GM23338 (cell line): ENCODE measurements at regions not wholly inside any gene's neighbourhood (a gene's known extent, or its start where the extent isn't known, plus 50 kb on each side); places are given as distances from the start of the nearest gene placed in this dataset.

ENCODE experiments used
- ATAC-seq: fragments of 200-7000 bp; cut with Tn5 transposase; 3 replicates; pipeline ENCODE4 v1.9.1; 2020
- DNase-seq: peaks from one replicate; pipeline ENCODE4 v3.0.0-alpha.2; 2015; ENCODE audit warnings: low spot score
- H2AFZ ChIP-seq: fragments of 200-600 bp; sonication (generic); 2 replicates; pipeline ENCODE4 v1.8.0; 2016; ENCODE audit warnings: antibody characterized with exemption, mild to moderate bottlenecking, moderate library complexity
- H3F3A ChIP-seq: fragments of 200-600 bp; sonication (generic); replicated peaks from 2 replicates; pipeline ENCODE4 v1.8.0; 2017; ENCODE audit warnings: antibody characterized with exemption, mixed run types, low read depth
- H3K27ac ChIP-seq: fragments of 200-600 bp; sonication (generic); 2 replicates; pipeline ENCODE4 v1.6.1; 2016; ENCODE audit warnings: low read depth
- H3K27me3 ChIP-seq: fragments of 200-600 bp; sonication (generic); 2 replicates; pipeline ENCODE4 v1.8.0; 2016; ENCODE audit warnings: mild to moderate bottlenecking, mixed run types, moderate library complexity; ENCODE audit not compliant: insufficient read depth
- H3K36me3 ChIP-seq: fragments of 200-600 bp; sonication (generic); 2 replicates; pipeline ENCODE4 v1.8.0; 2016; ENCODE audit warnings: mild to moderate bottlenecking; ENCODE audit not compliant: insufficient read depth
- H3K4me1 ChIP-seq: fragments of 200-600 bp; sonication (generic); 2 replicates; pipeline ENCODE4 v1.8.0; 2016; ENCODE audit warnings: mild to moderate bottlenecking, moderate library complexity; ENCODE audit not compliant: insufficient read depth
- H3K4me2 ChIP-seq: fragments of 200-600 bp; sonication (generic); 2 replicates; pipeline ENCODE4 v1.7.1; 2017; ENCODE audit warnings: mixed run types
- H3K4me3 ChIP-seq: fragments of 200-600 bp; sonication (generic); 2 replicates; pipeline ENCODE4 v1.6.1; 2016; ENCODE audit warnings: mixed run types
- H3K79me2 ChIP-seq: fragments of 200-600 bp; sonication (generic); replicated peaks from 2 replicates; pipeline ENCODE4 v1.8.0; 2017; ENCODE audit warnings: mild to moderate bottlenecking; ENCODE audit not compliant: insufficient read depth
- H3K9me2 ChIP-seq: fragments of 200-600 bp; sonication (generic); 2 replicates; pipeline ENCODE4 v1.8.0; 2017; ENCODE audit not compliant: insufficient read depth
- H4K20me1 ChIP-seq: fragments of 200-600 bp; sonication (generic); replicated peaks from 2 replicates; pipeline ENCODE4 v1.8.0; 2017; ENCODE audit warnings: mild to moderate bottlenecking; ENCODE audit not compliant: insufficient read depth
- H3K27ac Mint-ChIP-seq: 2 replicates; pipeline ENCODE4 v1.8.0; 2020; ENCODE audit warnings: inconsistent platforms, mild to moderate bottlenecking, moderate library complexity, mixed read lengths
- H3K27me3 Mint-ChIP-seq: 3 replicates; pipeline ENCODE4 v1.8.0; 2022; ENCODE audit warnings: low read depth, mild to moderate bottlenecking, moderate library complexity, mixed read lengths, inconsistent platforms; ENCODE audit not compliant: insufficient read depth, poor library complexity
- H3K36me3 Mint-ChIP-seq: 3 replicates; pipeline ENCODE4 v1.8.0; 2021; ENCODE audit warnings: low read depth, mild to moderate bottlenecking, inconsistent platforms, moderate library complexity, mixed read lengths
- H3K4me1 Mint-ChIP-seq: 3 replicates; pipeline ENCODE4 v1.8.0; 2020; ENCODE audit warnings: mild to moderate bottlenecking, inconsistent platforms, mixed read lengths
- H3K4me3 Mint-ChIP-seq: 3 replicates; pipeline ENCODE4 v1.8.0; 2021; ENCODE audit warnings: moderate library complexity, mild to moderate bottlenecking, inconsistent platforms, mixed read lengths
- H3K9me3 Mint-ChIP-seq: 3 replicates; pipeline ENCODE4 v1.8.0; 2020; ENCODE audit warnings: moderate library complexity, mild to moderate bottlenecking, inconsistent platforms, mixed read lengths
- CREB1 ChIP-seq: fragments of 250-450 bp; sonication (Bioruptor Pico); IDR thresholded peaks from 2 replicates; pipeline ENCODE4 v1.5.0; 2020; ENCODE audit warnings: low read depth, mild to moderate bottlenecking, moderate library complexity
- CTCF ChIP-seq, 2 experiments: fragments of 200-600 bp in 1 of 2; sonication (generic) in 1 of 2; conservative IDR thresholded peaks; 2 replicates each; pipeline versions ENCODE4 v1.5.1 to v1.6.1; 2016 to 2017; ENCODE audit warnings: antibody characterized with exemption in 2 of 2, low read depth in 2 of 2, mild to moderate bottlenecking in 2 of 2, moderate library complexity in 1 of 2
- EZH2 ChIP-seq: fragments of 200-600 bp; sonication (generic); IDR thresholded peaks from one replicate; pipeline ENCODE4 v1.8.0; 2017; ENCODE audit warnings: antibody characterized with exemption, mild to moderate bottlenecking, low read depth; ENCODE audit not compliant: unreplicated experiment
- EZH2phosphoT487 ChIP-seq: fragments of 200-600 bp; sonication (generic); IDR thresholded peaks from one replicate; pipeline ENCODE4 v1.8.1; 2018; ENCODE audit warnings: antibody characterized with exemption; ENCODE audit not compliant: unreplicated experiment
- JUNB ChIP-seq: IDR thresholded peaks from one replicate; pipeline ENCODE4 v1.6.1; 2016; ENCODE audit warnings: antibody characterized with exemption; ENCODE audit not compliant: unreplicated experiment
- NANOG ChIP-seq: IDR thresholded peaks from 2 replicates; pipeline ENCODE4 v1.6.1; 2016; ENCODE audit warnings: antibody characterized with exemption, borderline replicate concordance
- POLR2AphosphoS5 ChIP-seq: IDR thresholded peaks from 2 replicates; pipeline ENCODE4 v1.6.1; 2016; ENCODE audit warnings: antibody characterized with exemption, low read depth
- REST ChIP-seq: IDR thresholded peaks from one replicate; pipeline ENCODE4 v1.6.1; 2018; ENCODE audit warnings: antibody characterized with exemption; ENCODE audit not compliant: unreplicated experiment
- STAT1 ChIP-seq: IDR thresholded peaks from one replicate; pipeline ENCODE4 v1.6.1; 2016; ENCODE audit warnings: antibody characterized with exemption; ENCODE audit not compliant: unreplicated experiment
- ZNF114 ChIP-seq: fragments of 250-450 bp; sonication (Bioruptor Pico); IDR thresholded peaks from 2 replicates; pipeline ENCODE4 v1.5.0; 2020; ENCODE audit warnings: mild to moderate bottlenecking, moderate library complexity
- ZNF331 ChIP-seq: fragments of 250-450 bp; sonication (Bioruptor Pico); IDR thresholded peaks from 2 replicates; pipeline ENCODE4 v1.5.0; 2020; ENCODE audit warnings: low read depth, mild to moderate bottlenecking, moderate library complexity
- ZNF462 ChIP-seq: fragments of 250-450 bp; sonication (Bioruptor Pico); IDR thresholded peaks from 2 replicates; pipeline ENCODE4 v1.5.0; 2020; ENCODE audit warnings: mild to moderate bottlenecking, moderate library complexity
- TF ChIP-seq, protein P1 (sequence below): IDR thresholded peaks from 2 replicates; pipeline ENCODE4 v1.6.1; 2016; ENCODE audit warnings: antibody characterized with exemption

DNA sequence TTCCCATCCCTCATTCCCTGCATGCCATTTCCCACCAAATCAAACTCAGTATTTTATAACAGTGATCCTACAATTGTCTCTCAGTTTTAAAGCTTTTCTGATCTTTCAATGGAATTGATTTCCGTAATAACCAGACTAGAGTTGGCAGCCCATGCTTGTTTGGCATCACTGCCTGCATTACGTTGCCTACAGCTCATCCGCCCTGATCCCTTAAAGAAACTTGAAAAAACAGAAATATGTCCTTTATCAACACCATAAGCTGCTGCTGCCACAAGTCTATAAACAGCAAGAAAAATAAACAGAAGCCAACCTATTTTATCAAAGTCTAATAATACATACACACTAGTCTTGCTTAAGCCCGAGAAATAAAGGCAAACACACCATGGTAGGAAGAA, 331.0 kb downstream of the METTL4 start:
- Mint-ChIP-seq H3K9me3 (no peaks in the 10 kb centered on the region), H3K27me3 (peaks cover 5% of the 10 kb centered on the region), H3K36me3 (no peaks in the 10 kb centered on the region), H3K4me3 (no peak overlapping the region), H3K4me1 (peaks cover 12% of the 10 kb centered on the region), H3K27ac (no peak overlapping the region)
- Histone ChIP-seq H3K27ac (no peak overlapping the region), H3K4me1 (peaks cover 4% of the 10 kb centered on the region; the same call in 1 of the 2 replicates), H3K27me3 (no peaks in the 10 kb centered on the region), H2AFZ (no peak overlapping the region), H3K4me3 (no peak overlapping the region), H3F3A (no peaks in the 10 kb centered on the region), H3K36me3 (no peaks in the 10 kb centered on the region), H3K9me2 (0 out of 2 replicates have a peak, but pooled peaks cover 4% of the 10 kb centered on the region), H3K79me2 (no peaks in the 10 kb centered on the region), H3K4me2 (no peak overlapping the region), H4K20me1 (no peaks in the 10 kb centered on the region)
- DNase-seq (no peak), ATAC-seq (no peak)
- TF ChIP-seq CREB1 (CRISPR knock-in tag) (no peak), EZH2 (no peak), STAT1 (no peak), ZNF114 (no peak), NANOG (no peak), CTCF (conservative IDR thresholded peaks at IDR 0.05; ENCODE audit: low read depth in 2 of 2) (no peak), REST (no peak), JUNB (no peak), POLR2AphosphoS5 (no peak), EZH2phosphoT487 (no peak), ZNF331 (CRISPR knock-in tag) (no peak), ZNF462 (CRISPR knock-in tag) (no peak)
- TF ChIP-seq, protein P1, sequence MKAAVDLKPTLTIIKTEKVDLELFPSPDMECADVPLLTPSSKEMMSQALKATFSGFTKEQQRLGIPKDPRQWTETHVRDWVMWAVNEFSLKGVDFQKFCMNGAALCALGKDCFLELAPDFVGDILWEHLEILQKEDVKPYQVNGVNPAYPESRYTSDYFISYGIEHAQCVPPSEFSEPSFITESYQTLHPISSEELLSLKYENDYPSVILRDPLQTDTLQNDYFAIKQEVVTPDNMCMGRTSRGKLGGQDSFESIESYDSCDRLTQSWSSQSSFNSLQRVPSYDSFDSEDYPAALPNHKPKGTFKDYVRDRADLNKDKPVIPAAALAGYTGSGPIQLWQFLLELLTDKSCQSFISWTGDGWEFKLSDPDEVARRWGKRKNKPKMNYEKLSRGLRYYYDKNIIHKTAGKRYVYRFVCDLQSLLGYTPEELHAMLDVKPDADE: no peak
